HG02973 (cell line): ENCODE measurements at regions not wholly inside any gene's neighbourhood (a gene's known extent, or its start where the extent isn't known, plus 50 kb on each side); places are given as distances from the start of the nearest gene placed in this dataset.
"Not testable (repeated sequence)": the region's sequence is repeated elsewhere in the genome, so short reads cannot be mapped to it uniquely, and the experiment has no call there.

Experiments
- ATAC-seq: cut with Tn5 transposase; IDR thresholded peaks from one replicate; pipeline ENCODE4 v1.9.1; 2021; ENCODE audit warnings: moderate library complexity; ENCODE audit not compliant: unreplicated experiment

DNA sequence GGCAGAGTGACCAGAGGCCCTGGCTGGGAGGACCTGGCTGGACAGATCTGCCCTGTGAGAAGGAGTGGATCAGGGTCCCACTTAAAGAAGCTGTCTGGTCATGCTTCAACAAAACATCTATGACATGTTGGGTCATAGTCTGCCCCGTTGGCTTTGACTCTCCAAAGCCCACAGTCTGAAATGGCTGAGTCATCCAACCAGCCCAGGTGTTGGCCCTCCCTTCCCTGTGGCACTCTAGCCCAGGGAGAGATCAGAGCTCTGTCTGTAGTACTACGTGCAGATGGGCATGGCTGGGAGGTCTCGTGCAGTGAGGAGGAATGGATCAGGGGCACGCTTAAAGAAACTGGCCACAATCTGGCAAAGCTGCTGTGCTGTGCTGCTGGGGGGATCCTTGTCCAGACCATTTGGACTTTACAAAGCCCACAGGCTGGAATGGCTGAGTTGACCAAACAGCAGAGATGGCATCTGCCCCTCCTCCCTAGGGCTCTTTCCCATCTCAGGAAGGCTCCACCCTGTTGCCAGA is 206.1 kb downstream of the TUSC1 start:
- no peak for ATAC-seq

DNA sequence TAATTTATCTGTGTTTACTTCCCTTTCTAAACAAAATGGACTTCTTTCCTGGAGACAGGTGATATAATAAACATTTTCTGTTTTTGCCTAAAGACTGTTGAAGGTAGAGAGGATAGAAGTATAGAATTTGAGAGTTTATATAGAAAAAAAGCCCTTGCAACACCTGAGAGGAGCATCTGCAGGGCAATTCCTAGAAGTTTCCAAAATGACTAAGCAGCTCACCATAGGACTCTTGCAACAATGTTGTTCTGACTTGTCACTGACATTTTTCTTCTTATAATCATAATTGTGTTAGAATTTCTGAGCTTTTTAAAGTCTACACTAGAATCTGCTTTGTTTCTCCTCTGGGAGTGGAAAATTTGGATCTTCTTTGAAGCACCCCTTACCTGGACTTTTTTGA is 216.8 kb downstream of the TUSC1 start:
- ATAC-seq = no peak

DNA sequence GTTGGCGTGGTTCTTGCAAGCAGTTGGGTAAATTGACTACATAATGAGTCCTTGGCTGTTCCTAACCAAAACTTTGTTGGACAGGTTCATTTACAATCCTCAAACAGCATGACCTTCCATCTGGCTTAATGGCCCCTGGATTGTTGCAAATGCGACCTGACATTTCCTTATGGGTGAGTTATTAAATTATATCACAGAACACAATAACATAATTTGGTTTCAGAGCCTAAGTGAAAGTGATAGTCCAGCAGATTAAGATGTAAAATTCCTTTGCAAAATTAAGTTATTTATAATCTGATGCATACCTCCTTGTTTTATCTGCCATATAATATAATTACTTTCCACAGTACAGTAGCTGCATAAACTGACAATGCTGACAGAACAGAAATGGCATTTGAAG is 224.4 kb downstream of the TUSC1 start:
- ATAC-seq = no peak

DNA sequence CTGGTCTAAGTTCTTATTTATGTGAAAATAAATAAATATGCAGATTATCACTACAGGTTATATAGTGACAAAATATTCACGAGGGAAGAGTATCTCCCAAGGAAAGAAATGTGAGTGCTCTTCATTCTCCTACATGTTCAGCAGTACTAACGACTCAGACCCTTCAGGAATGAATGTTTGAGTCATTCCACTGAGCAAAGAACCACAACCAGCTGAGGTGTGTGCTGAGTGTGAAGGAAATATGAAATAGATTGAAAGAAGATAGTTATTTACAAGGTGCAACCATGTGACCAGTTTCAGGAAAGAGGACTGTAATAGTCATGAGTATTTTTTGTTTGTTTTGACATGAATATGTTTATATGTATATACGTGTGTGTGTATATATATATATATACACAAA is 228.7 kb downstream of the TUSC1 start:
- no peak for ATAC-seq

DNA sequence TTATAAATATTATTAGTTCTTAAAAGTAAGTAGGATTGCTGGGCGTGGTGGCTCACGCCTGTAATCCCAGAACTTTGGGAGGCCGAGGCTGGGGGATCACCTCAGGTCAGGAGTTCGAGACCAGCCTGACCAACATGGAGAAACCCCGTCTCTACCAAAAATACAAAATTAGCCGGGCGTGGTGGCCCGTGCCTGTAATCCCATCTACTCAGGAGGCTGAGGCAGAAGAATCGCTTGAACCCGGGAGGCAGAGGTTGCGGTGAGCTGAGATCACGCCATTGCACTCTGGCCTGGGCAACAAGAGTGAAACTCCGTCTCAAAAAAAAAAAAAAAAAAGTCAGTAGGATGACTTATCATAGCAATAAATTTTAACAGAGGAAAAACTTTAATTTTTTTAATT is 232.5 kb downstream of the TUSC1 start:
- not testable (repeated sequence) for ATAC-seq

DNA sequence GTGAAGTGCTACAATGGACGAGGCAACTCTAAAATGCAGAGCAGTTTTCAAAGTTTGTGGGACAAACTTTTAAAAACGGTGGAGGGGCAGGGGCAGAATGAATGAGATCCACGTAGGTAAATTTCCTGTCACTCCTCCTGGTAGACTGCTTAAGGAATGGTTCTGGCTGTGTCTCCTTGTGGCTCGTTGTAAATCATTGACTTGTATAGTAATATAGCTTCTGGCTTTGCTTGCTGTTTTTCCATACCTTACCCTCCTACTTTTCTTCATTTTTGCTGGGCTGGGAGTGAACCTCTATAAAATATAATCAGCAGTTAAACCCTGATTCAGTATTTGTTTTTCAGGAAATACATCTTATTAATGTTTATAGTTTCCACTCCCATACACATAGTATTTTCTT is 235.7 kb downstream of the TUSC1 start:
- no peak for ATAC-seq

DNA sequence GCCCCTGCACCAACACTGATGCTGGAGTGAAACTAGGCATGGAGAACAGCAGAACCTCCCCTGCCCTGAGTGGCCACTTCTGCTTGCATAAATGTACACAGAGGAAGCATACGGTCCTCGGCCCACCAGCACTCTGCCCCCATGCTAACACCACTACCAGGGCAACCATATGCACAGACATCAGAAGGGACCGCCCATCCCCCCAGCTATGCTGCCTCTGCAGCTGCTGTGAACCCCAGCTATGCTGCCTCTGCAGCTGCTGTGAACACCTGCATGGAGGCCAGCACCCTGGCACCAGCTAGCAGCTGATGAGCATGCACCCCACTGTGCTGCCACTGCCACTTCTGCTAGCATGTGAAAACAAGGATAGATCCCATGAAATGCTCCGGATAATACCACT is 250.3 kb downstream of the TUSC1 start:
- no peak for ATAC-seq

GRCh38 chr9:25427290-25427689 is 251.0 kb downstream of the TUSC1 start:
- ATAC-seq = no peak

- ATAC-seq = no peak
Measured at GRCh38 chr9:25421560-25421959, 256.7 kb downstream of the TUSC1 start.

GRCh38 chr9:25418974-25419373 is 259.3 kb downstream of the TUSC1 start:
- ATAC-seq = no peak

GRCh38 chr9:25415718-25416117 is 262.5 kb downstream of the TUSC1 start:
- no peak for ATAC-seq

DNA sequence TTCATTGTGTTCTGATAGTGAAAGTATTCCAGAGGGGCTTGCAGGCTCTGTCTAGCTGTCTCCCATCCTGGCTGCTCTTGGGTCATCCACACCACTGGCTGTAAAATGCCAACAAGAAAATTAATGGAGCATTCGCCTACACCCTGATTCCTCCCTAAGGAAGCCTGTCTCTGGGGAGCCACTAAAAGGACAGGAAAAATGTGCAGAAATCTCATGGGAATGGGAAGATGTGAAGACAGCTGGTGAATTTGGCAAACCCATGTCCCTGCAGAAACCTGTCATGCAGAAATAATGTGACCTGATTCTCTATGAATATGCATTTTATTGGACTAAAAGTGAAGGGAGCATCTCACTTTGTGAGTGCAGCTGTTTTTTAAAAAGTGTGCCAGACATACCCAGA is 265.6 kb downstream of the TUSC1 start:
- no peak for ATAC-seq

DNA sequence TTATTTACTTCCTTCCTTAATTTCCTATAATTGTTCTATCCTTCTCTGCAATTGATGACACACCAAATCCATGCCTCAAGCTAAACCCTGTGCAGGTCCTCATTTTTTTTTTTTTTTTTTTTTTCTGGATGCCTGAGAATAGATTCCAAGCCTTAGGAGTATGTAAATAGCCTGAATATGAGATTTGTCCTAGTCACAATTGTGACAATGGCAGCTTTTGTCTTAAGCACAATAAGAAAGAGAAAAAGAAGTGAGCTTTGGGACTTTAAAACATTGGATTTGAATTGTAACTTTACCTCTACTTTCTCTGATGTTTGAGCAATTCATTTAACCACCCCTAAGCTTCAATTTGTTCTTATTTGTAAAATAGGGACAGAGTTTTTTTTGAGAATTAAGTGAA is 280.5 kb downstream of the TUSC1 start:
- no peak for ATAC-seq

DNA sequence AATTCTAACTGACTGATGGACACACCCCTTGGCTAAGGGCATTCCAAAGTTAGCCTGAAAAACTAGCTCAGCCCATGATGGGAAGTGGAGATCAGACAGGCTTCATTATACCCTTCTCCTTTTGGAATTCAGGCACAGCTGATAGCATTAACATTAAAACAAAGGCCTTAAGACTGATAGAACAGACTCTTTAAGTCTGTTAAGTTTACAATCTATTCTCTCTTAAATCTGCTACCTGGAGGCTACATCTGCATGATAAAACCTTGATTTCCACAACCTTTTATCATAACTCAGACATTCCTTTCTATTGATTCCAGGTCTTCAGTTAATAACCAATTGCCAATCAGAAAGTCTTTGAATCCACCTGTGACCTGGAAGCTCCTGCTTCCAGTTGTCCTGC is 281.4 kb downstream of the TUSC1 start:
- ATAC-seq = no peak

- no peak for ATAC-seq
Measured at GRCh38 chr9:25381141-25381540, 297.1 kb downstream of the TUSC1 start.

GRCh38 chr9:25377039-25377438 is 301.2 kb downstream of the TUSC1 start:
- ATAC-seq = no peak

DNA sequence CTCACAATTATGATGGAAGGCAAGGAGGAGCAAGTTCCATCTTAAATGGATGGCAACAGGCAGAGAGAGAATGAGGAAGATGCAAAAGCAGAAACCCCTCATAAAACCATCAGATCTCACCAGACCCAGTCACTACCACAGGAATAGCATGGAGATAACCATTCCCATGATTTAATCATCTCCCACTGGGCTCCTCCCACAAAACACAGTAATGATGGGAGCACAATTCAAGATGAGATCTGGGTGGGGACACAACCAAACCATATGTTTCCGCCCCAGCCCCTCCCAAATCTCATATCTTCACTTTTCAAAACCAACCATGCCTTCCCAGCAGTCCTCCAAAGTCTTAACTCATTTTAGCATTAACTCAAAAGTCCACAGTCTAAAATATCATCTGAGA is 304.0 kb downstream of the TUSC1 start:
- ATAC-seq = no peak

- ATAC-seq = no peak
Measured at GRCh38 chr9:25366906-25367305, 311.3 kb downstream of the TUSC1 start.

GRCh38 chr9:25353783-25354182 is 324.5 kb downstream of the TUSC1 start:
- no peak for ATAC-seq

GRCh38 chr9:25350011-25350410 is 328.2 kb downstream of the TUSC1 start:
- ATAC-seq = no peak

DNA sequence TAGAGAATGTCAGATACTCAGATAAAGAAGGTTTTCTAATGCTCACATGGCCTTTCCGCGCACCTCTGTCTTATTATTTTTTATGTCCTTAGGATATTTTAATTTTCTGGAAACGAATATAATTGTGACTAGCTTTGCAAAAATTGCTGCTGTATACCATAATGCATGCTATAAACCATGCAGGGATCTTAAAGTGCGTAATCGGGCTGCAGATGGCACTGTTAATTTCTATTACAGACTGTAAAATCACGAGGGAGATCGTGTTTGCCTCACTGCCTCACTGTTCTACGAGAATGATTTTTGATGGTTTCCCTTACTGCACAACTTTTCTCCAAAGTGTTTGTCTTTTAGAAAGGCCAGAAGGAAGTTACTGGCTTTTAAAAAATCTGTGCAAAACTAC is 356.1 kb downstream of the TUSC1 start:
- no peak for ATAC-seq

GRCh38 chr9:25310961-25311360 is 367.3 kb downstream of the TUSC1 start:
- no peak for ATAC-seq

- no peak for ATAC-seq
Measured at GRCh38 chr9:25308549-25308948, 369.7 kb downstream of the TUSC1 start.

GRCh38 chr9:25302601-25303000 is 375.6 kb downstream of the TUSC1 start:
- no peak for ATAC-seq
